ENCODE measurements at regions not wholly inside any gene's neighbourhood (a gene's known extent, or its start where the extent isn't known, plus 50 kb on each side); places are given as distances from the start of the nearest gene placed in this dataset.

DNA sequence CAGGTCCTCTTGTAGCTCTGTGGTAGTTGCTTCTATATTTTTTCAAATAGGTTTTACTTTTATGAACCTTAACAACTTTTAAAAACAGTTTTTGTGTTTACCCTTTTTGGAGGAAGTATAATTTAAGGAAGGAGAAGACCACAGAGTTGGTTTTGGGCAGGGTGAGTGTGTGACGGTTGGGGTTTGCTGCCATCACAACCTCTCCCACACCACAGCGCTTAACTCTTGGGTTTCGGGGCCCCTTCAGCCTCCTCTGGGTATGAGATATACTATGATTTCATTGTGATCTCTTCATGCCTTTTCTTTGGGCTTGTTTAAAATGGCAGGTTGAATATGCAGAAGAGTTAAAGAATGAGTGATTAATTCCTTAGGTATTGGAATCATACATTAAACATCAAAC, 228.7 kb upstream of the CRY1 start:
- TF ChIP-seq, protein P1, sequence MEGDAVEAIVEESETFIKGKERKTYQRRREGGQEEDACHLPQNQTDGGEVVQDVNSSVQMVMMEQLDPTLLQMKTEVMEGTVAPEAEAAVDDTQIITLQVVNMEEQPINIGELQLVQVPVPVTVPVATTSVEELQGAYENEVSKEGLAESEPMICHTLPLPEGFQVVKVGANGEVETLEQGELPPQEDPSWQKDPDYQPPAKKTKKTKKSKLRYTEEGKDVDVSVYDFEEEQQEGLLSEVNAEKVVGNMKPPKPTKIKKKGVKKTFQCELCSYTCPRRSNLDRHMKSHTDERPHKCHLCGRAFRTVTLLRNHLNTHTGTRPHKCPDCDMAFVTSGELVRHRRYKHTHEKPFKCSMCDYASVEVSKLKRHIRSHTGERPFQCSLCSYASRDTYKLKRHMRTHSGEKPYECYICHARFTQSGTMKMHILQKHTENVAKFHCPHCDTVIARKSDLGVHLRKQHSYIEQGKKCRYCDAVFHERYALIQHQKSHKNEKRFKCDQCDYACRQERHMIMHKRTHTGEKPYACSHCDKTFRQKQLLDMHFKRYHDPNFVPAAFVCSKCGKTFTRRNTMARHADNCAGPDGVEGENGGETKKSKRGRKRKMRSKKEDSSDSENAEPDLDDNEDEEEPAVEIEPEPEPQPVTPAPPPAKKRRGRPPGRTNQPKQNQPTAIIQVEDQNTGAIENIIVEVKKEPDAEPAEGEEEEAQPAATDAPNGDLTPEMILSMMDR (conservative IDR thresholded peaks at IDR 0.05; ENCODE audit: low read length) = no peak
- no peak for TF ChIP-seq EZH2phosphoT487 (IDR thresholded peaks at IDR 0.05; ENCODE audit: borderline replicate concordance, low read depth, low read length)
